Peyer's patch (tissue), 4 donors: ENCODE measurements at regions not wholly inside any gene's neighbourhood (a gene's known extent, or its start where the extent isn't known, plus 50 kb on each side); places are given as distances from the start of the nearest gene placed in this dataset.

ENCODE experiments used
- DNase-seq, 3 donors: peaks; one replicate each; pipeline ENCODE4 v3.0.0-alpha.2; 2017 to 2019
- H3K27ac ChIP-seq, 4 donors: fragments of 200-600 bp; sonication (generic); one replicate each; pipeline ENCODE4 v1.5.1; 2016 to 2019
- H3K27me3 ChIP-seq, 2 donors: fragments of 200-600 bp; sonication (generic); one replicate each; pipeline ENCODE4 v1.5.1; 2019
- H3K36me3 ChIP-seq, 3 donors: fragments of 200-600 bp; sonication (generic); one replicate each; pipeline ENCODE4 v1.5.1; 2016 to 2019
- H3K4me1 ChIP-seq, 4 donors: fragments of 200-600 bp; sonication (generic); one replicate each; pipeline ENCODE4 v1.5.1; 2016 to 2019
- H3K4me3 ChIP-seq, 4 donors: fragments of 200-600 bp; sonication (generic); 1 replicate in 3 of 4; 2 replicates in 1 of 4; pipeline ENCODE4 v1.5.1; 2016 to 2019; ENCODE audit warnings: mild to moderate bottlenecking in 1 of 4
- H3K9me3 ChIP-seq, 4 donors: fragments of 200-600 bp; sonication (generic); one replicate each; pipeline ENCODE4 v1.5.1; 2016 to 2019; ENCODE audit warnings: mild to moderate bottlenecking in 1 of 4
- CTCF ChIP-seq, 6 experiments: fragments of 450-650 bp in 4 of 6; fragments of 200-600 bp in 2 of 6; sonication (generic) in 1 of 6; IDR thresholded peaks; one replicate each; pipeline ENCODE4 v1.5.1; 2017 to 2019; ENCODE audit warnings: antibody characterized with exemption in 6 of 6, mild to moderate bottlenecking in 3 of 6, moderate library complexity in 1 of 6
- POLR2A ChIP-seq, 2 donors: fragments of 450-650 bp; IDR thresholded peaks; one replicate each; pipeline ENCODE4 v1.5.1; 2017; ENCODE audit warnings: antibody characterized with exemption in 2 of 2, mild to moderate bottlenecking in 2 of 2, moderate library complexity in 2 of 2

- TF ChIP-seq POLR2A (IDR thresholded peaks at IDR 0.05) (no peak), CTCF (IDR thresholded peaks at IDR 0.05) (no peak)
- Histone ChIP-seq H3K9me3 (peaks cover 0 to 12% (median 0%) of the 10 kb centered on the region in 4 donors), H3K27me3 (no peaks in the 10 kb centered on the region), H3K4me3 (no peak overlapping the region), H3K4me1 (no peaks in the 10 kb centered on the region), H3K27ac (no peak overlapping the region), H3K36me3 (no peaks in the 10 kb centered on the region)
- no peak for DNase-seq
Measured at GRCh38 chr4:13248621-13249298, 235.4 kb downstream of the RAB28 start.

- H3K27me3 ChIP-seq: no peaks in the 10 kb centered on the region
- no peak for DNase-seq
- peaks cover 0 to 12% (median 0%) of the 10 kb centered on the region in 4 donors for H3K9me3 ChIP-seq
- no peaks in the 10 kb centered on the region for H3K36me3 ChIP-seq
- no peak overlapping the region for H3K27ac ChIP-seq
- no peak overlapping the region for H3K4me3 ChIP-seq
- H3K4me1 ChIP-seq: no peaks in the 10 kb centered on the region
- no peak for TF ChIP-seq POLR2A (IDR thresholded peaks at IDR 0.05)
- TF ChIP-seq CTCF (IDR thresholded peaks at IDR 0.05): no peak
Measured at GRCh38 chr4:13246107-13246506, 238.0 kb downstream of the RAB28 start.

- Histone ChIP-seq H3K36me3 (no peaks in the 10 kb centered on the region), H3K4me3 (no peak overlapping the region), H3K4me1 (no peaks in the 10 kb centered on the region), H3K27ac (no peak overlapping the region), H3K27me3 (no peaks in the 10 kb centered on the region), H3K9me3 (peaks cover 0 to 12% (median 0%) of the 10 kb centered on the region in 4 donors)
- no peak for TF ChIP-seq POLR2A (IDR thresholded peaks at IDR 0.05)
- TF ChIP-seq CTCF (IDR thresholded peaks at IDR 0.05): no peak
- DNase-seq: no peak
Measured at GRCh38 chr4:13244444-13244843, 239.7 kb downstream of the RAB28 start.

- TF ChIP-seq CTCF (IDR thresholded peaks at IDR 0.05): no peak
- no peak for TF ChIP-seq POLR2A (IDR thresholded peaks at IDR 0.05)
- Histone ChIP-seq H3K36me3 (no peaks in the 10 kb centered on the region), H3K27me3 (no peaks in the 10 kb centered on the region), H3K4me1 (no peaks in the 10 kb centered on the region), H3K4me3 (no peak overlapping the region), H3K27ac (no peak overlapping the region), H3K9me3 (peaks cover 0 to 12% (median 0%) of the 10 kb centered on the region in 4 donors)
- no peak for DNase-seq
Measured at GRCh38 chr4:13243152-13243551, 241.0 kb downstream of the RAB28 start.

GRCh38 chr4:13240066-13240465 is 244.1 kb downstream of the RAB28 start:
- Histone ChIP-seq H3K27ac (no peak overlapping the region), H3K4me3 (no peak overlapping the region), H3K36me3 (no peaks in the 10 kb centered on the region), H3K4me1 (no peaks in the 10 kb centered on the region), H3K27me3 (no peaks in the 10 kb centered on the region), H3K9me3 (peaks cover 0 to under 1% (median 0%) of the 10 kb centered on the region in 4 donors)
- TF ChIP-seq CTCF (IDR thresholded peaks at IDR 0.05) (no peak), POLR2A (IDR thresholded peaks at IDR 0.05) (no peak)
- no peak for DNase-seq
